NCI-H82 treated with DMSO at 0.1 percent for 48 hours (cell line): ENCODE measurements at regions not wholly inside any gene's neighbourhood (a gene's known extent, or its start where the extent isn't known, plus 50 kb on each side); places are given as distances from the start of the nearest gene placed in this dataset.

Source experiments
- DNase-seq: peaks from one replicate; lab custom pipeline; 2025; ENCODE audit not compliant: unreplicated experiment; lab: John Stamatoyannopoulos, UW

- DNase-seq = no peak
Observed at GRCh38 chr6:169937389-169938261, 186.2 kb downstream of the ERMARD start.

GRCh38 chr6:169936355-169936975 is 185.0 kb downstream of the ERMARD start:
- DNase-seq = no peak

GRCh38 chr6:169935861-169936260 is 184.4 kb downstream of the ERMARD start:
- DNase-seq = no peak

GRCh38 chr6:169935348-169935718 is 183.9 kb downstream of the ERMARD start:
- no peak for DNase-seq

- DNase-seq = no peak
Observed at GRCh38 chr6:169934699-169935347, 183.4 kb downstream of the ERMARD start.

- no peak for DNase-seq
Observed at GRCh38 chr6:169933839-169934698, 182.6 kb downstream of the ERMARD start.

- no peak for DNase-seq
Observed at GRCh38 chr6:169933251-169933821, 181.9 kb downstream of the ERMARD start.

GRCh38 chr6:169932491-169932890 is 181.1 kb downstream of the ERMARD start:
- DNase-seq = no peak

GRCh38 chr6:169931261-169931660 is 179.8 kb downstream of the ERMARD start:
- no peak for DNase-seq

- no peak for DNase-seq
Observed at GRCh38 chr6:169930799-169931198, 179.4 kb downstream of the ERMARD start.

GRCh38 chr6:169927711-169928110 is 176.3 kb downstream of the ERMARD start:
- no peak for DNase-seq

- DNase-seq = no peak
Observed at GRCh38 chr6:169926617-169927417, 175.4 kb downstream of the ERMARD start.

- no peak for DNase-seq
Observed at GRCh38 chr6:169923468-169924464, 172.3 kb downstream of the ERMARD start.

GRCh38 chr6:169921853-169922824 is 170.7 kb downstream of the ERMARD start:
- DNase-seq = no peak

- no peak for DNase-seq
Observed at GRCh38 chr6:169921217-169921616, 169.8 kb downstream of the ERMARD start.

GRCh38 chr6:169920359-169921020 is 169.1 kb downstream of the ERMARD start:
- no peak for DNase-seq

- DNase-seq = no peak
Observed at GRCh38 chr6:169918954-169919549, 167.6 kb downstream of the ERMARD start.
